OCI-LY3 (cell line): ENCODE measurements at regions not wholly inside any gene's neighbourhood (a gene's known extent, or its start where the extent isn't known, plus 50 kb on each side); places are given as distances from the start of the nearest gene placed in this dataset.

ENCODE experiments used
- H2AFZ ChIP-seq: fragments of 200-600, 300-600 bp; shearing (Covaris generic); 2 replicates; pipeline ENCODE4 v1.6.0; 2014; ENCODE audit warnings: antibody characterized with exemption, low read depth, low read length
- H3K27ac ChIP-seq: fragments of 200-600, 300-600 bp; sonication (generic); 2 replicates; pipeline ENCODE4 v1.5.1; 2014; ENCODE audit warnings: mild to moderate bottlenecking, low read length, moderate library complexity, mixed read lengths
- H3K27me3 ChIP-seq: fragments of 200-600, 300-600 bp; sonication (generic); 2 replicates; pipeline ENCODE4 v1.6.1; 2014; ENCODE audit warnings: low read depth, low read length, mixed read lengths
- H3K36me3 ChIP-seq: fragments of 200-600, 300-600 bp; sonication (generic); replicated peaks from 2 replicates; pipeline ENCODE3; 2014; ENCODE audit warnings: low read depth, low read length, mixed read lengths
- H3K4me1 ChIP-seq: fragments of 300-600, 200-600 bp; sonication (generic); 2 replicates; pipeline ENCODE4 v1.6.1; 2014; ENCODE audit warnings: low read length, mixed read lengths
- H3K4me2 ChIP-seq: fragments of 200-600, 300-600 bp; sonication (generic); 2 replicates; pipeline ENCODE4 v1.6.1; 2014; ENCODE audit warnings: low read length, mixed read lengths
- H3K4me3 ChIP-seq: fragments of 300-600, 200-600 bp; sonication (generic); 2 replicates; pipeline ENCODE4 v1.5.1; 2014; ENCODE audit warnings: antibody characterized with exemption, mild to moderate bottlenecking, low read length, moderate library complexity
- H3K79me2 ChIP-seq: fragments of 300-600, 200-600 bp; shearing (Covaris generic); 2 replicates; pipeline ENCODE4 v1.6.1; 2014; ENCODE audit warnings: mild to moderate bottlenecking, low read length, mixed read lengths
- H3K9ac ChIP-seq: fragments of 300-600, 200-600 bp; shearing (Covaris generic); 2 replicates; pipeline ENCODE4 v1.6.0; 2014; ENCODE audit warnings: mild to moderate bottlenecking, low read length, moderate library complexity
- H3K9me3 ChIP-seq: fragments of 200-600, 300-600 bp; shearing (Covaris generic); 2 replicates; pipeline ENCODE4 v1.6.1; 2014; ENCODE audit warnings: low read length, mixed read lengths; ENCODE audit not compliant: insufficient read depth
- H4K20me1 ChIP-seq: fragments of 200-600, 300-600 bp; sonication (generic); 2 replicates; pipeline ENCODE4 v1.6.1; 2016; ENCODE audit warnings: low read length, mixed read lengths; ENCODE audit not compliant: insufficient read depth
- CTCF ChIP-seq: fragments of 200-600, 300-600 bp; sonication (generic); IDR thresholded peaks from 2 replicates; pipeline ENCODE4 v1.5.1; 2014; ENCODE audit warnings: antibody characterized with exemption, low read length, low read depth
- EZH2phosphoT487 ChIP-seq: fragments of 200-600 bp; shearing (Covaris generic); IDR thresholded peaks from 2 replicates; pipeline ENCODE4 v1.6.1; 2018; ENCODE audit warnings: antibody characterized with exemption, mixed run types, low read depth

GRCh38 chr3:80018375-80018774, 250.6 kb upstream of the ROBO1 start:
- Histone ChIP-seq H4K20me1 (no peaks in the 10 kb centered on the region), H2AFZ (no peak overlapping the region), H3K27ac (no peak overlapping the region), H3K4me3 (no peak overlapping the region), H3K9ac (no peak overlapping the region), H3K79me2 (no peaks in the 10 kb centered on the region), H3K4me1 (peaks cover 3% of the 10 kb centered on the region; the same call in 1 of the 2 replicates), H3K27me3 (no peaks in the 10 kb centered on the region), H3K4me2 (no peak overlapping the region), H3K36me3 (no peaks in the 10 kb centered on the region), H3K9me3 (no peaks in the 10 kb centered on the region)
- TF ChIP-seq EZH2phosphoT487 (no peak), CTCF (no peak)

- no peak overlapping the region for H3K27ac ChIP-seq
- 0 out of 2 replicates have a peak overlapping the region, but pooled peaks have one; percentile 15 for H2AFZ ChIP-seq
- no peak overlapping the region for H3K4me2 ChIP-seq
These were observed 249.6 kb upstream of the ROBO1 start for GRCh38 chr3:80017369-80017768.

GRCh38 chr3:80014576-80014975, 246.8 kb upstream of the ROBO1 start:
- no peak overlapping the region for H3K9ac ChIP-seq
- TF ChIP-seq EZH2phosphoT487, result no peak
- no peak for TF ChIP-seq CTCF
- H3K36me3 ChIP-seq, result no peaks in the 10 kb centered on the region
- H4K20me1 ChIP-seq, result no peaks in the 10 kb centered on the region
- no peak overlapping the region for H3K27ac ChIP-seq
- H3K4me2 ChIP-seq, result no peak overlapping the region
- H3K9me3 ChIP-seq, result no peaks in the 10 kb centered on the region
- H3K79me2 ChIP-seq, result no peaks in the 10 kb centered on the region
- H2AFZ ChIP-seq, result no peak overlapping the region
- H3K27me3 ChIP-seq, result no peaks in the 10 kb centered on the region
- no peak overlapping the region for H3K4me3 ChIP-seq
- H3K4me1 ChIP-seq, result peaks cover 3% of the 10 kb centered on the region; the same call in 1 of the 2 replicates

More at GRCh38 chr3:80017369-80017768, 249.6 kb upstream of the ROBO1 start:
- Histone ChIP-seq H3K4me1 (peaks cover 3% of the 10 kb centered on the region; the same call in 1 of the 2 replicates), H3K36me3 (no peaks in the 10 kb centered on the region), H3K4me3 (no peak overlapping the region), H3K79me2 (no peaks in the 10 kb centered on the region), H3K27me3 (no peaks in the 10 kb centered on the region), H3K9me3 (no peaks in the 10 kb centered on the region), H4K20me1 (no peaks in the 10 kb centered on the region), H3K9ac (no peak overlapping the region)
- TF ChIP-seq CTCF (no peak), EZH2phosphoT487 (no peak)

- TF ChIP-seq EZH2phosphoT487 (no peak), CTCF (no peak)
- Histone ChIP-seq H3K9me3 (no peaks in the 10 kb centered on the region), H3K4me2 (no peak overlapping the region), H2AFZ (no peak overlapping the region), H3K27me3 (no peaks in the 10 kb centered on the region), H3K36me3 (no peaks in the 10 kb centered on the region), H4K20me1 (no peaks in the 10 kb centered on the region), H3K9ac (no peak overlapping the region), H3K27ac (no peak overlapping the region), H3K4me3 (no peak overlapping the region), H3K79me2 (no peaks in the 10 kb centered on the region), H3K4me1 (no peaks in the 10 kb centered on the region)
These were observed 242.3 kb upstream of the ROBO1 start for GRCh38 chr3:80010021-80010571.
